Putamen (tissue), 1 donor: ENCODE measurements at regions not wholly inside any gene's neighbourhood (a gene's known extent, or its start where the extent isn't known, plus 50 kb on each side); places are given as distances from the start of the nearest gene placed in this dataset.
A peak's percentile ranks its signal among the peaks of the same experiment; 100 is the strongest.

Experiments
- DNase-seq: peaks from one replicate; pipeline ENCODE4 v3.0.0-alpha.2; 2016; ENCODE audit warnings: low spot score

DNA sequence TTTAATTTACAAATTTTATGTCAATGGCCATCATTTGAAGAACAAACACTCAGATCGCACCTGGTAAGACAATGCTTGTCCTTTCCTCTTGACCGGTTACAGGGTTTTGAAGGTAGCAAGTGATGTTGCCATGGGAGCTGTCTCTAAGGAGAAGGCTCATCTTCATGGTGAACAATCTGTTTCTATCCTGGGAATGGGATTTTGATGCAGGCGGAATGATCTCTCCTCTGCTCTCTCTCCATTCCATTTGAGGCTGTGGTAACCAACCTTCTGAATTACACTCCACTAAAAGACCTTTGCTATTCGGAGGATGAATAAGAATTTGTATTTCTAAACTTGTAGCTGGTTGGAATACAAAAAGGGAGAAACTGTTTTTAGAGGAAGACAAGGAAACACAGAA, 57.9 kb upstream of the SLC5A9 start:
- DNase-seq: no peak

- no peak for DNase-seq
Measured at GRCh38 chr1:48160486-48161132, 61.9 kb upstream of the SLC5A9 start.

GRCh38 chr1:48139275-48139674, 83.2 kb upstream of the SLC5A9 start:
- DNase-seq: no peak

DNA sequence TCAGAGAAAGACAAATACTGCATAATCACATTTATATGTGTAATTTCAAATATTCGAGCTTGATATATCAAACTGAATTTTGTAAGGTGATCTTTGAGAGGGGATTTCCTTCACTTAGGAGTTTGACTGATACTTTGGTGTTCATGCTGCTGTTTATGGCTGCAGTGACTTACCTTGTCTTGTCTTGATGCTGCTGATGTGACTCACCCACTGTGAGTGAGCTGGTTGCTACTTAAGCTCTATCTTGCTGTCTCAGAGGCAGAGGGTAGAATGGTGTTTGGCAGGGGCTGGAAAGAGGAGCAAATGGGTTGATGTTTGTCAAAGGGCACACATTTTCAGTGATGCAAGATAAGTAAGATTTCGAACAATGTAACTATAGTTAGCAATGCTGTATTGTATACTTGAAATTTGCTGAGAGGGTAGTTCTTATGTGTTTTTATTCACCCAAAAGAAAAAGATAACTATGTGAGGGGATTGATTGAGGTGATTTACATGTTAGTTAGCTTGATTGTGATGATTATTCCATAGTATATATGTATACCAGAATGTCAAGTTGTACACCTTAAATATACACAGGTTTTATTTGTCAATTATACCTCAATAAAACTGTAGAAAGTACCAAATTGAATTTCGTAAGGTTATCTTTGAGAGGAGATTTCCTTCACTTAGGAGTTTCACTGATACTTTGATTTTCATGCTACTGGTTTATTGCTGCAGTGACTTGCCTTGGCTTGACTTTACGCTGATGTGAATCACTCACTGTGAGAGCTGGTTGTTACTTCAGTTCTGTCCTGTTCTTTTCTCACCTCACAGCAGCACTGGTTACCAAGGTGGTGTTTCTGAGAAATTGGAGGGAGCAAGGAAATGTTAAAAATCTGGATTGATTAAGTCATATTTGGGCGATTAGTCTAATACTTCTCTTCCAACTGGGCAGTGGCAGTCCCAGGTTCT, 94.5 kb upstream of the SLC5A9 start:
- DNase-seq: no peak

DNA sequence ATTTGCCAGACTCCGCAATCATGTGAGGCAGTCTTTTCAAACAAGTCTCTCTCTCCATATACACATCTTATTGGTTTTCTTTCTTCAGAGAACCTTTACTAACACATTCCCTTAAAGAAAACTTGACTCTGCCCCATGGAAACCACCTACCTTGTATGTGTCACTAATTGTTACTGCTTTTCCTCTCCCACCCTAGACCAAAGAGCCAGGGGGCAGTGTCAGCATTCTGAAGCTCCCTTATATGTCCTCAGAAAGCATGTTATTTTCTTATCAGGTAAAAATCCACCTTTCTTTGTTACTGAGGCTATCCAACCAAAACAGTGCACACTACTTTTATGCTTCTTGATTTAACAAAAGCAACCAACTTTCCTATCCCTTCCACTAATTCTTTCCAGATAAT, 98.9 kb upstream of the SLC5A9 start:
- no peak for DNase-seq

DNA sequence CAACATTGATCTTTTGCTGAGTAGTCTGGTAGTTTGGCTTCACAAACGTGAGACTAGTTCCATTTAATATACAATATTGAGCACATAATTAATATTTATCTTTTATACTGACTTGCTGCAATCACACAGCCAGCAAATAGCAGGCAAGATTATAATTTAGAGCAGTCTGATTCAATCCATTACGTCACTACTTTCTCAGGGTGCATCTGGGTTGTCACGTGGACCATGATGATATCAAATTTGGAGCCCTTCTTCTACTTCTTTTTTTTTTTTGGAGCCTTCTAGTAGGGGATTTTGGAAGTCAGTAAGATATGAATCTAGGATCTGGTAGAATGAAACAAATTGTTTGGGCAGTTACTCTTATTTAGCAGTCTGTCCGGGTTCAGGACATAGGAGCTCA, 100.6 kb upstream of the SLC5A9 start:
- no peak for DNase-seq

DNA sequence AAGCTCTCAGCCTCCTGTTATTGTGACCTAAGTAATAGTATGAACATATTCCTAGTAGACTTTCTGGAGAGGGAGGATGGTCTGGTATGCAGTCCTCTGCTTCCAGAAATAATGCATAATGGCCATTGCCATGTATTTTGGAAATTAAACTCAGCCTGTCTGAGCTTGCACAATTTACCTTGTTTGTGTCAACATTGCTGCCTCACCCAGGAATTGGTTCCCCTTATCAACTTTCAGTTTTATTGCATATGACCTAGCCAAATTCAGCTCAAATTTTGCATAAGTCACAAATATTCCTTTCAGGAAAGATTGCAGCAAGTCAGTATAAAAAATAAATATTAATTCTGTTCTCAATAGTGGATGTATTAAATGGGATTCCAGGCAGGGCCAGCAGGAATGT, 101.9 kb upstream of the SLC5A9 start:
- DNase-seq: no peak

DNA sequence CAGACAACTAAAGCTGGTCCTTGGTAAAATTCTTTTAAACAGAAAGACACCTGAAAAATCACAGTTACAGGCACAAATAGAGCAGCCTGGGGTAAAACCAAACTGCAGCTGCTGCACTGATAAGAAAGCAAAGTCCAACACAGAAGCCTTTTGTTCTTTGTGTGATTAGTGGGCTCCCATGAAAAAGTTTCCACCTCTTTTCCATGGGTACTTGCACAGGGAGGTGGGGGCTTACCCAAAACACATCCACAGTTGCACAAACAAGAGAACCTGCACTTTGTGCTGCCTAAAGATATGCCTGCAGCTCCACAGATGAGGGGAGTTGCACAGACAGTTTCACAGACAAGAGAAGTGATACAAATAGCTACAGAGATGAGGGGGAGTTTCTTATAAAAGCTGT, 106.7 kb upstream of the SLC5A9 start:
- DNase-seq: no peak

DNA sequence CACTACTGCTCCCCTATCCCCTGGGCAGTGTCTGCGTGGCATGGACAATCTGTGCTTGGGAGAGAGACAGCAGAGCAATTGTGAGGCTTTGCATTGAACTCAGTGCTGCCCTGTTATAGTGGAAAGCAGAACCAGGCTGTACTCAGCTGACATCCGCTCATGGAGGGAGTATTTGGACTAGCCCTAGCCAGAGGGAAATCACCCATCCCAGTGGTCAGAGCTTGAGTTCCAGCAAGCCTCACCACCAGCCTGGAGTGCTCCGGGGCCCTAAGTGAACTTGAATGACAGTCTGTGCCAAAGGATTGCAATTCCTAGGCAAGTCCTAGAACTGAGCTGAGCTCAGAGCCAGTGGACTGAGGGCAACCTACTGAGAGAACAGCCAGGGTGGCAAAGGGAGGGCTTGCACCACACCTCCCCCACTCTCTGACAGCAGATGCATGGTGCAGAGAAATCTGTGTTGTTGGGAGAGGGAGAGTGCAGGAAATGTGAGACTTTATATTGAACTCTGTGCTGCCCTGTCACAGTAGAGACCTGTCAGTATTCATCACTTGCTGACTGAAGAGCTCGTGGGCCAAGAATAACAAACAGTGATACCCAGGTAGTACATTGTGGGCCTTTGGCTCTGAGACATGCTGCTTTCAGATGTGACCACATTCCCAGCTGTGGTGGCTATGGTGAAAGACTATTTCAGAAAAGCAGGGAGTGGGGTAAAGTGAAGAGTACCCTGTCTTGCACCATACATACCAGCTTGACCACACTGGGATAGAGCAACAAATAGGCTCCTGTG, 107.7 kb upstream of the SLC5A9 start:
- no peak for DNase-seq

DNA sequence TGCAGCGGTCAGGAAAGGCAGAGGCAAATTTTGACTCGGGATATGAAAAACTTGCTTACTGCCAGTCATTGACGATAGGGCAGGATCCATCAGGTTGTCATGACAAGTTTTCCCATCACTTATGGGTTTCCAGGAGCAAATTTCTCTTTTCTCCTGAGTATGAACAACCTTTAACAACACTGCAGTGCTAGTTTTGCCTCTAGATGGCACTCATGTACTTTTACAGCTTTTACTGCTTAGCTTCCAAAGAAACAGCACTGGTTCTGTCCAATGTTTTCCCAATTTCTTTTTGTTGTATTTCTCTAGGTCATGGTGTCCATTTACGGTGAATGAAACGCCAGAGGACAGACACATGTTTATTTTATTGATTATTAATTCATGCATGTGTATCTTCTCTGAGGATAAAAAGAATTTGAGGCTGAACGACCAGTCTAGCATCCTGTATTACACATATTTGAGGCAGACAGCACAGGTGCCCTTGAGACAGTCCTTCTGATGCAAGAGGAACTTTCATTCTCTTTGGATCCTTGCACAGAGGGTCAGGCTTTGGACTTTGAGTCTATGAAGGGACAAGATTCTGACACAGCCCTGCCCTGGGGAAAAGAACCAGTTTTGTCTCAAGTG, 112.3 kb upstream of the TRABD2B start:
- peak; percentile 41 for DNase-seq

DNA sequence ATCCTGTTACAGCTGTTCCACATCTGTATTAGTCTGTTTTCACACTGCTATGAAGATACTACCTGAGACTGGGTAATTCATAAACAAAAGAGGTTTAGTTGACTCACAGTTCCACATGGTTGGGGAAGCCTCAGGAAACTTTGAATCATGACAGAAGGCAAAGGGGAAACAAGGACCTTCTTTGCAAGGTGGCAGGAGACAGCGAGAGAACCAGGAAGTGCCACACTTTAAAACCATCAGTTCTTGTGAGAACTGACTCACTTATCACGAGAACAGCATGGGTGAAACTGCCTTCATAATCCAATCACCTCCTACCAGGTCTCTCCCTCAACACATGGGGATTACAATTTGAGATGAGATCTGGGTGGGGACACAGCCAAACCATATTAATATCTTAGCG, 110.3 kb upstream of the TRABD2B start:
- no peak for DNase-seq

GRCh38 chr1:48106049-48106448, 108.9 kb upstream of the TRABD2B start:
- no peak for DNase-seq

DNA sequence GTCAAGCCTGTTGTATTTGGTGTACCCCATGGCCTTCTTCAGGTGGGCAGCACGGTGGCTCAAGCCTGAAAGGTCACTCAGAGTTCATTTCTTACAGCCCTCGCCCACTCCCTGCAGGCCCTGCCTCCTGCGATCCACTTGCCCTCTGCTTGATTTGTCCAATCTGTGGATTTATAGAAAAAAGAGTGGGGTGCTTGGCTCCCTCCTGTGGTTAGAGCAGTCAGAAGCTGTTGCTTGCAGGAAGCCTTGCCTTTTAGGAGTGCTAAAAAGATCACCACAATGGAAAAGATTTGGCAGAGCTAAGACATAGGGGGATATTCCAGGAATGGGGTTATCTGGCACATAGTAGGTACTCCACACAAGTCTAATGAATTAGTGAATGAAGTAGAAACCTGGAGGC, 108.0 kb upstream of the TRABD2B start:
- DNase-seq: no peak

DNA sequence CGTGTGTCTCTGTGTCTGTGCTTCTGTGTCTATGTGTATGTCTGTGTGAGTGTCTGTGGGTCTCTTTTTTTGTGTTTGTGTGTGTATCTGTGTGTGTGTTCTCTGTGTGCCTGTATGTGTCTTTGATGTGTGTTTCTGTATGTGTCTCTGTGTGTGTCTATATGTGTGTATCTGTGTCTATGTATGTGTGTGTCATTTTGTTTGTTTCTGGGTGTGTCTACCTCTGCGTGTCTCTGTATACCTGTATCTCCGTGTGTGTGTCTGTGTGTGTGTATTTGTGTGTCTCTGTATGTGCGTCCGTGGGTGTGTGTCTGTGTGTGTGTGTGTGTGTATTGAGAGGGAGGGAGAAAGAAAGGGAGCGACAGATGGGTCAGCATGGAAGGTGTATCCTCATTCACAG, 106.3 kb upstream of the TRABD2B start:
- DNase-seq: no peak

DNA sequence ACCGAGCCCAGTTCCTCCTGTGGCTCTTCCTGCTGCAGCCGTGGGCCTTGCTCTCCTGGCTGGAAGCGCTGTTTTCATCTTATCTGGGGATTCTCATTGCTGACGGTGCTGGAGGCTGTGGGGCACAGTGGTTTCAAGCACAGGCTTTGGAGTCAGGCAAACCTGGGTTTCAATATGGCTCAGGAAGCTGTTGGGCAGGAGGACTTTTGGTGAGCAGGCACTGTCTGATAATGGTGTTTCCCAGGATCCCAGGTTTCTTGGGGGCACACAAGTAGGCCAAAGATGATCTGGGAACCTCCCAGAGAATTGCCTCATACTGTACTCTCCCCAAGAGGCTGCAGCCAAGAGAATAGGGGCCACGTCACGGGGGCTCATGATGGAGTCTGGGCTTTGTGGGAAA, 105.6 kb upstream of the TRABD2B start:
- DNase-seq: no peak

DNA sequence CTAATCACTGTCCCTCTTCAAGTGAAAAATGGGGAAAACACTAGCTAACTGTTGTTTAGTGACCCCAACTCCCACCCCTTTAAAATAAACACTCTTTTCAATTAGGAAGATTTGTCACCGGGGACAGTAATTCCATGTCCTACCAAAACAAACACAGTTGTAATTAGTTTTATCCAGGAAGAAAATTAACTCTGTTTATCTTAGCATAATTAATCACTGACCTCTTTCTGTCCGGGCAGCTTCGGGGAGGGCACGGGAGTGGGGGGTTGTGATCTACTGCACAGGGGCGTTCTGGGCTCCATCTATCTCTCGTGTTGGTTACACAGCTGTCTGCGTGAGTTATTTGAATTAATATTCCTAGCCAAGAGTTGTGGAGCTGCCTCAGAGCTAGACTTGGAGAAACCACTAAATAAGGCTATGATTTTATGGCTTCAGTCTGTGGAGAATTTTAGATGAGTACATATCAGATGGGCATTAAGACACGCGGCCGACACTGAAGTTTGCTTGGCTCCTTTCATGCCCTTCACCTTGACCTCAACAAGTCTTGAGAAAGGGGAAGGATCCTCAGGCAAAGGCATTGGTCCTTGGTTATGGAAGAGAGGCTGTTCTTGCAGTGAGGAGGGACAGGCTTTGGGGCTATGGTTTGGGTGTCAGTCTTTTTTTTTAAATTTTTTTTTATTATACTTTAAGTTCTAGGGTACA, 102.0 kb upstream of the TRABD2B start:
- DNase-seq: no peak

DNA sequence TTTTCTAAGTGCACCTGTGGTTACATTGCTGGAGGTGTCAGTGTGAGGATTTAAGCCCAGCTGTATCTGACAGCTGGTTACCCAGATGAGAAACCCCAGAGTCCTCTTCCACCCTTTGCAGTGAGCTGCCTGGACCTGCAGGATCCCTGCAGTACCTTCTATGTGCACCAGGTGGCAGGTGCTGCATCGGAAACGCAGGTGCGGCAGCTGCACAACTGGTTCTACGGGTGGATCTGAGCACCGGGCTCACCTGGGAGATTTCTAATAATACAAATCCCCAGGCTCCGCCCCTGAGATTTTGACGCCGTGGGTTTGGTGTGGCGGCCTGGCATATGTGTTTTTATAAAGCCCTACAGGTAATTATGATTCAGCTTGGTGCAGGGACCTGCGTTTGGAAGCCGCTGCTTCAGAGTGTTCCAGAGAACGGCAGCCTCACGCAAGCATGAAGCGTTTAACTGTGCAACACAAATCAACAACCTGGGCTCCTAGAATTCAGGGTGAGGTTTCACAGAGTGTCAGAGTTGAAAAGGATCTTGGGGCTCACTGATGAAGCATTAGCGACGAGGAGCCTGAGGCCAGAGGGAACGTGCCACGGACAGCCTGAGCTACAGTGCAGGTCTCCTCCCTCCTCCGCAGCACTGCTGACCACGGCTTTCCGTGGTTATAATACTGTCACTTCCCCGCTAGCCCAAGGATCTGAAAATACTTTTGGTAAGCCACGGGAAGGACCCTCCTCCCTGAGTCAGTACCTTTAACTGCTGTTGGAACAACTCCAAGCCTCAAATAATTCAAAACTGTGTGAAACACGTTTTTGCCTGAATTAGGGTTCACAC, 96.7 kb upstream of the TRABD2B start:
- DNase-seq: peak; percentile 9

- DNase-seq: no peak
Measured at GRCh38 chr1:48093147-48093546, 96.0 kb upstream of the TRABD2B start.

GRCh38 chr1:48092401-48092800, 95.2 kb upstream of the TRABD2B start:
- DNase-seq: no peak

- no peak for DNase-seq
Measured at GRCh38 chr1:48089356-48089891, 92.2 kb upstream of the TRABD2B start.
